PFSK-1 (cell line): ENCODE measurements at regions not wholly inside any gene's neighbourhood (a gene's known extent, or its start where the extent isn't known, plus 50 kb on each side); places are given as distances from the start of the nearest gene placed in this dataset.

Experiments
- FOXP2 ChIP-seq: optimal IDR thresholded peaks from 2 replicates; pipeline ENCODE3; 2011; ENCODE audit warnings: borderline replicate concordance, control low read depth, inconsistent platforms; ENCODE audit not compliant: insufficient read depth; ENCODE audit errors: extremely low read length, extremely low read depth
- POLR2AphosphoS5 ChIP-seq: IDR thresholded peaks from 2 replicates; pipeline ENCODE4 v1.6.1; 2012; ENCODE audit warnings: low read depth, mild to moderate bottlenecking, control low read depth, low read length, moderate library complexity
- SIN3A ChIP-seq: IDR thresholded peaks from 2 replicates; pipeline ENCODE4 v1.6.1; 2012; ENCODE audit warnings: mild to moderate bottlenecking, low read length, moderate library complexity, borderline replicate concordance; ENCODE audit not compliant: insufficient read depth
- TAF1 ChIP-seq: IDR thresholded peaks from 2 replicates; pipeline ENCODE4 v1.6.1; 2012; ENCODE audit warnings: low read length, control low read depth, borderline replicate concordance; ENCODE audit not compliant: insufficient read depth
- TF ChIP-seq, protein P1 (sequence below), 2 experiments: IDR thresholded peaks; 2 replicates each; pipeline versions ENCODE4 v1.6.1 to v1.8.0; 2011 to 2012; ENCODE audit warnings: low read depth in 2 of 2, low read length in 2 of 2, control low read depth in 1 of 2, inconsistent platforms in 1 of 2, mild to moderate bottlenecking in 1 of 2, moderate library complexity in 1 of 2; ENCODE audit not compliant: insufficient read depth in 1 of 2

DNA sequence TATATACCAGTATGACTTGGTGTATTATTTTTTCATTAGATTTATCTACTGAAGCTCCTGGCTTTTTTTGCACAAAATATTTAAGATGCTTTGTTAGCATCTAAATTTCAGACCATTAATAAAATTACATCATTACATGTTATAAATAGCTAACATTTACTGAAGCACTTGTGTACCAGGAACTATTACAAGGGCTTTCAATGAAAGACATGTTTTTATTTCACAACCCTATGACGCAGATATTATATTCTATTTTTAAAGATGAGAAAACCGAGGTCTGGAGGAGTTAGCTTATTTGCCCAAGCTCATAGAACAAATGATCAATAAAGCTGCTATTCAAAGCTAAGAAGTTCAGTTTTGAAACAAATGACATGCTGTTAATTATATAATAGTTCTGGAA lies 420.4 kb upstream of the DCN start:
- TF ChIP-seq POLR2AphosphoS5 = no peak
- no peak for TF ChIP-seq TAF1
- TF ChIP-seq, protein P1, sequence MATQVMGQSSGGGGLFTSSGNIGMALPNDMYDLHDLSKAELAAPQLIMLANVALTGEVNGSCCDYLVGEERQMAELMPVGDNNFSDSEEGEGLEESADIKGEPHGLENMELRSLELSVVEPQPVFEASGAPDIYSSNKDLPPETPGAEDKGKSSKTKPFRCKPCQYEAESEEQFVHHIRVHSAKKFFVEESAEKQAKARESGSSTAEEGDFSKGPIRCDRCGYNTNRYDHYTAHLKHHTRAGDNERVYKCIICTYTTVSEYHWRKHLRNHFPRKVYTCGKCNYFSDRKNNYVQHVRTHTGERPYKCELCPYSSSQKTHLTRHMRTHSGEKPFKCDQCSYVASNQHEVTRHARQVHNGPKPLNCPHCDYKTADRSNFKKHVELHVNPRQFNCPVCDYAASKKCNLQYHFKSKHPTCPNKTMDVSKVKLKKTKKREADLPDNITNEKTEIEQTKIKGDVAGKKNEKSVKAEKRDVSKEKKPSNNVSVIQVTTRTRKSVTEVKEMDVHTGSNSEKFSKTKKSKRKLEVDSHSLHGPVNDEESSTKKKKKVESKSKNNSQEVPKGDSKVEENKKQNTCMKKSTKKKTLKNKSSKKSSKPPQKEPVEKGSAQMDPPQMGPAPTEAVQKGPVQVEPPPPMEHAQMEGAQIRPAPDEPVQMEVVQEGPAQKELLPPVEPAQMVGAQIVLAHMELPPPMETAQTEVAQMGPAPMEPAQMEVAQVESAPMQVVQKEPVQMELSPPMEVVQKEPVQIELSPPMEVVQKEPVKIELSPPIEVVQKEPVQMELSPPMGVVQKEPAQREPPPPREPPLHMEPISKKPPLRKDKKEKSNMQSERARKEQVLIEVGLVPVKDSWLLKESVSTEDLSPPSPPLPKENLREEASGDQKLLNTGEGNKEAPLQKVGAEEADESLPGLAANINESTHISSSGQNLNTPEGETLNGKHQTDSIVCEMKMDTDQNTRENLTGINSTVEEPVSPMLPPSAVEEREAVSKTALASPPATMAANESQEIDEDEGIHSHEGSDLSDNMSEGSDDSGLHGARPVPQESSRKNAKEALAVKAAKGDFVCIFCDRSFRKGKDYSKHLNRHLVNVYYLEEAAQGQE (IDR thresholded peaks at IDR 0.05; ENCODE audit: insufficient read depth in 1 of 2, low read depth in 2 of 2, low read length in 2 of 2) = no peak

DNA sequence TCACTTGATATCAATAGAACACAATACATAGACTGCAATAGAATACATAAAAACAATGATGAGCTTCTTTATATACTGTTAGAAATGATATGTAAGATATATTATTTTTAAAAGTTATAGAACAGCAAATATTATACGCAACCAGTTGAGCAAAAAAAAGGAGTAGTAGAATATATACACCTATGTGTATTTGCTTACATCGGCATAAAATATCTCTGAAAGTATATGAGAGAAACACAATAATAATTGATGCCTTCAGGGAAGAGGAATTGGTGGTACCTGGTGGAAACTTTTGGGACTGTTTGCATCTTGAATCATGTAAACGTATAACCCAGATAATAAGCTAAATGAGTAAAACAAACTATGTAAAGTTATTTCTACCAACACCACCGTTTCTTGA lies 418.4 kb upstream of the DCN start:
- TF ChIP-seq FOXP2 (no peak), POLR2AphosphoS5 (no peak), TAF1 (no peak)
- TF ChIP-seq, protein P1 (IDR thresholded peaks at IDR 0.05; ENCODE audit: insufficient read depth in 1 of 2, low read depth in 2 of 2, low read length in 2 of 2) = no peak

DNA sequence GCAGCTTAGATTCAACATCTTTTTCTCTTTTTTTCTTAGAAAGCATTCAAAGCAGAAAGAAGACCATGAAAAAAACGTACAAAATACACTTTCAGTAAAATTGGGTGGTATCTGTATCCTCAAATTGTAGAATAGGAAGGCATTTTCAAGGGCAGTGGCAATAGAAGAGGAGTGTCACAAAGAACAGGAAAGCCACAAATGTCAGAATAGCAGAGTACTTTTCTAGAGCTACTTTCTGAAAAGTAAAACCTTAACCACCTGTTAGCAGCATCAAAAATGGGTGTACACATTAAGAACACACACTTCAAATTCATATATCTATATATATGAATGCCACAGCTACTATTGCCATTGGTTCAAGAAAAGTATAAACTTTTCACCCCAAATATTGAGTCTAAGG lies 412.1 kb upstream of the DCN start:
- TF ChIP-seq, protein P1 (IDR thresholded peaks at IDR 0.05; ENCODE audit: insufficient read depth in 1 of 2, low read depth in 2 of 2, low read length in 2 of 2) = no peak
- TF ChIP-seq TAF1 (no peak), FOXP2 (no peak), POLR2AphosphoS5 (no peak), SIN3A (no peak)

DNA sequence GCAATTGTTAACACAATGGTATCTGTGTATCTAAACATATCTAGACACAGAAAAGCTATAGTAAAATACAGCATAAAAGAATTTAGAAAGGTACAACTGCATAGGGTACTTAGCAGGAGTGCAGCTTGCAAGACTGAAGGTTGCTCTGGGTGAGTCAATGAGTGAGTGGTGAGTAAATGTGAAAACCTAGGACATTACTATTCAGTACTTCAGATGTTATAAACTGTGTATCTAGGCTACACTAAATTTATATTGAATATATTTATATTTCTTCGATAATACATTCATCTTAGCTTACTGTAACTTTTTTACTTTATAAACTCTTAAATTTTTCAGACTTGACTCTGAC lies 409.0 kb upstream of the DCN start:
- TF ChIP-seq POLR2AphosphoS5 = no peak
- no peak for TF ChIP-seq SIN3A
- no peak for TF ChIP-seq TAF1
- TF ChIP-seq, protein P1 (IDR thresholded peaks at IDR 0.05; ENCODE audit: insufficient read depth in 1 of 2, low read depth in 2 of 2, low read length in 2 of 2) = no peak
- no peak for TF ChIP-seq FOXP2

DNA sequence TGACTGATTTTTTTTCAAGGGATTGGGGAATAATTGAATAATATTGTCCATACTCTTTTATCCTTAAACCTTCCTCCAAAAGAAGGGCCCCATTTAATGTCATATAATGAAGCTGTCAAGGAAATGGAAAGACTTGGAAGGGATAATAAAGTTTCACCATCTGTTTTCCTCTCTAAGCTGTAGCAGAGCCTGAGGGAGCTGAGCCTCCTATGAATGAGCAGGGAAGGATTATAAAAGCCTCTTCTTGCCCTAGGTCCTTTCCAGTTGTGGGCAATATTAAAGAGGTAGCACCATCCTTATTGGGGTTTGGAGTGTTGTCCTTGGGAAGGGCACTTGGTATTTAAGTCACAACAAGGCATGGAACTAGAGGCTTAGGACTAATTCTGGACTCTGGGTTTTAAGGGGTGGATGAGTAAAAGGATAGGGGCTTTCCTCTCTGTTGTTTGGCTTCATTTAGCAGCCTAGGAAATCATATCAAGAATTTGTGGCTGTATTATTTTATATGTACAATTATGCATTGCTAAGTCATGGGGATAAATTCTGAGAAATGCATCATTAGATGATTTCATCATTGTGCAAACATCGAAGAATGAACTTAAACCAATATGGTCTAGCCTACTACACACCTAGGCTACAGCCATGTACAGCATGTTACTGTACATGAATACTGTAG lies 408.5 kb upstream of the DCN start:
- no peak for TF ChIP-seq TAF1
- TF ChIP-seq FOXP2 = no peak
- TF ChIP-seq, protein P1 (IDR thresholded peaks at IDR 0.05; ENCODE audit: insufficient read depth in 1 of 2, low read depth in 2 of 2, low read length in 2 of 2) = no peak
- no peak for TF ChIP-seq POLR2AphosphoS5
- no peak for TF ChIP-seq SIN3A
